T-helper 1 cell treated with Interleukin-12 subunit alpha and Interleukin-12 subunit beta and Interleukin-4 antibody, amounts not matched to agents 30 μg/mL and 1 μg/mL, for 36 hours (primary cell): ENCODE measurements at regions not wholly inside any gene's neighbourhood (a gene's known extent, or its start where the extent isn't known, plus 50 kb on each side); places are given as distances from the start of the nearest gene placed in this dataset.
"Not testable (repeated sequence)": the region's sequence is repeated elsewhere in the genome, so short reads cannot be mapped to it uniquely, and the experiment has no call there.

Source experiments
- H3K27ac Mint-ChIP-seq: one replicate; pipeline ENCODE4 v1.8.0; 2021; ENCODE audit warnings: mild to moderate bottlenecking, mixed read lengths
- H3K27me3 Mint-ChIP-seq: one replicate; pipeline ENCODE4 v1.8.0; 2021; ENCODE audit warnings: low read depth, mixed read lengths
- H3K36me3 Mint-ChIP-seq: one replicate; pipeline ENCODE4 v1.8.0; 2021; ENCODE audit warnings: low read depth, mixed read lengths
- H3K4me1 Mint-ChIP-seq: one replicate; pipeline ENCODE4 v1.8.0; 2021; ENCODE audit warnings: low read depth, mixed read lengths
- H3K4me3 Mint-ChIP-seq: one replicate; pipeline ENCODE4 v1.8.0; 2021; ENCODE audit warnings: mild to moderate bottlenecking, moderate library complexity, mixed read lengths
- H3K9me3 Mint-ChIP-seq: one replicate; pipeline ENCODE4 v1.8.0; 2021; ENCODE audit warnings: mixed read lengths

- Mint-ChIP-seq H3K36me3 (no peaks in the 10 kb centered on the region), H3K27ac (no peak overlapping the region), H3K27me3 (peaks cover 8% of the 10 kb centered on the region), H3K9me3 (no peaks in the 10 kb centered on the region), H3K4me1 (no peaks in the 10 kb centered on the region), H3K4me3 (no peak overlapping the region)
Measured at GRCh38 chr1:29628190-29628589, 391.9 kb downstream of the PTPRU start.

GRCh38 chr1:29626726-29627125 lies 390.4 kb downstream of the PTPRU start:
- Mint-ChIP-seq H3K4me3 (no peak overlapping the region), H3K27me3 (peaks cover 14% of the 10 kb centered on the region), H3K9me3 (no peaks in the 10 kb centered on the region), H3K36me3 (no peaks in the 10 kb centered on the region), H3K4me1 (no peaks in the 10 kb centered on the region), H3K27ac (no peak overlapping the region)

GRCh38 chr1:29626066-29626465 lies 389.7 kb downstream of the PTPRU start:
- Mint-ChIP-seq H3K27ac (no peak overlapping the region), H3K36me3 (no peaks in the 10 kb centered on the region), H3K9me3 (no peaks in the 10 kb centered on the region), H3K27me3 (peaks cover 10% of the 10 kb centered on the region), H3K4me1 (no peaks in the 10 kb centered on the region), H3K4me3 (no peak overlapping the region)

GRCh38 chr1:29625084-29625420 lies 388.7 kb downstream of the PTPRU start:
- Mint-ChIP-seq H3K4me3 (no peak overlapping the region), H3K4me1 (no peaks in the 10 kb centered on the region), H3K36me3 (no peaks in the 10 kb centered on the region), H3K27ac (no peak overlapping the region), H3K9me3 (no peaks in the 10 kb centered on the region), H3K27me3 (peaks cover 10% of the 10 kb centered on the region)

GRCh38 chr1:29624320-29625083 lies 388.2 kb downstream of the PTPRU start:
- H3K4me3 Mint-ChIP-seq: no peak overlapping the region

GRCh38 chr1:29623501-29623900 lies 387.2 kb downstream of the PTPRU start:
- H3K9me3 Mint-ChIP-seq: no peaks in the 10 kb centered on the region
- peaks cover 7% of the 10 kb centered on the region for H3K27me3 Mint-ChIP-seq

More at GRCh38 chr1:29624320-29625083, 388.2 kb downstream of the PTPRU start:
- Mint-ChIP-seq H3K36me3 (no peaks in the 10 kb centered on the region), H3K27me3 (peaks cover 10% of the 10 kb centered on the region), H3K4me1 (no peaks in the 10 kb centered on the region), H3K9me3 (no peaks in the 10 kb centered on the region), H3K27ac (no peak overlapping the region)

GRCh38 chr1:29621826-29622435 lies 385.6 kb downstream of the PTPRU start:
- peaks cover 6% of the 10 kb centered on the region for H3K27me3 Mint-ChIP-seq

More at GRCh38 chr1:29623501-29623900, 387.2 kb downstream of the PTPRU start:
- no peaks in the 10 kb centered on the region for H3K36me3 Mint-ChIP-seq
- H3K4me3 Mint-ChIP-seq: no peak overlapping the region
- no peaks in the 10 kb centered on the region for H3K4me1 Mint-ChIP-seq
- no peak overlapping the region for H3K27ac Mint-ChIP-seq

GRCh38 chr1:29620631-29621030 lies 384.3 kb downstream of the PTPRU start:
- no peak overlapping the region for H3K27ac Mint-ChIP-seq
- H3K4me3 Mint-ChIP-seq: no peak overlapping the region
- H3K9me3 Mint-ChIP-seq: no peaks in the 10 kb centered on the region
- no peaks in the 10 kb centered on the region for H3K36me3 Mint-ChIP-seq
- peaks cover 15% of the 10 kb centered on the region for H3K27me3 Mint-ChIP-seq
- H3K4me1 Mint-ChIP-seq: no peaks in the 10 kb centered on the region

More at GRCh38 chr1:29621826-29622435, 385.6 kb downstream of the PTPRU start:
- H3K9me3 Mint-ChIP-seq: no peaks in the 10 kb centered on the region
- H3K36me3 Mint-ChIP-seq: no peaks in the 10 kb centered on the region
- no peaks in the 10 kb centered on the region for H3K4me1 Mint-ChIP-seq
- H3K27ac Mint-ChIP-seq: no peak overlapping the region
- no peak overlapping the region for H3K4me3 Mint-ChIP-seq

GRCh38 chr1:29607236-29607635 lies 370.9 kb downstream of the PTPRU start:
- no peak overlapping the region for H3K27ac Mint-ChIP-seq
- H3K4me1 Mint-ChIP-seq: no peaks in the 10 kb centered on the region
- H3K36me3 Mint-ChIP-seq: peaks cover 3% of the 10 kb centered on the region
- peaks cover 19% of the 10 kb centered on the region for H3K27me3 Mint-ChIP-seq
- H3K4me3 Mint-ChIP-seq: no peak overlapping the region
- peaks cover 7% of the 10 kb centered on the region for H3K9me3 Mint-ChIP-seq

- not testable (repeated sequence) for H3K9me3 Mint-ChIP-seq, H3K4me3 Mint-ChIP-seq, H3K36me3 Mint-ChIP-seq, H3K27ac Mint-ChIP-seq, H3K4me1 Mint-ChIP-seq
- peaks cover 19% of the 10 kb centered on the region for H3K27me3 Mint-ChIP-seq
Measured at GRCh38 chr1:29604796-29605195, 368.5 kb downstream of the PTPRU start.

- H3K4me1 Mint-ChIP-seq: no peaks in the 10 kb centered on the region
- H3K4me3 Mint-ChIP-seq: no peak overlapping the region
- peaks cover 19% of the 10 kb centered on the region for H3K27me3 Mint-ChIP-seq
- no peak overlapping the region for H3K27ac Mint-ChIP-seq
- peaks cover 7% of the 10 kb centered on the region for H3K9me3 Mint-ChIP-seq
- peaks cover 3% of the 10 kb centered on the region for H3K36me3 Mint-ChIP-seq
Measured at GRCh38 chr1:29603622-29604021, 367.3 kb downstream of the PTPRU start.

GRCh38 chr1:29602203-29602602 lies 365.9 kb downstream of the PTPRU start:
- peaks cover 14% of the 10 kb centered on the region for H3K27me3 Mint-ChIP-seq
- H3K9me3 Mint-ChIP-seq: no peaks in the 10 kb centered on the region
- no peak overlapping the region for H3K27ac Mint-ChIP-seq
- no peaks in the 10 kb centered on the region for H3K4me1 Mint-ChIP-seq
- H3K36me3 Mint-ChIP-seq: no peaks in the 10 kb centered on the region
- no peak overlapping the region for H3K4me3 Mint-ChIP-seq

GRCh38 chr1:29601021-29601420 lies 364.7 kb downstream of the PTPRU start:
- Mint-ChIP-seq H3K27ac (no peak overlapping the region), H3K4me3 (no peak overlapping the region), H3K9me3 (no peaks in the 10 kb centered on the region), H3K4me1 (no peaks in the 10 kb centered on the region), H3K27me3 (peaks cover 14% of the 10 kb centered on the region), H3K36me3 (no peaks in the 10 kb centered on the region)

- no peaks in the 10 kb centered on the region for H3K9me3 Mint-ChIP-seq
- no peaks in the 10 kb centered on the region for H3K4me1 Mint-ChIP-seq
- H3K4me3 Mint-ChIP-seq: no peak overlapping the region
- H3K27ac Mint-ChIP-seq: no peak overlapping the region
- H3K27me3 Mint-ChIP-seq: peaks cover 10% of the 10 kb centered on the region
- no peaks in the 10 kb centered on the region for H3K36me3 Mint-ChIP-seq
Measured at GRCh38 chr1:29599826-29600225, 363.5 kb downstream of the PTPRU start.

- H3K27me3 Mint-ChIP-seq: peaks cover 8% of the 10 kb centered on the region
- no peak overlapping the region for H3K27ac Mint-ChIP-seq
- no peaks in the 10 kb centered on the region for H3K4me1 Mint-ChIP-seq
- H3K36me3 Mint-ChIP-seq: no peaks in the 10 kb centered on the region
- no peak overlapping the region for H3K4me3 Mint-ChIP-seq
- H3K9me3 Mint-ChIP-seq: no peaks in the 10 kb centered on the region
Measured at GRCh38 chr1:29599071-29599470, 362.7 kb downstream of the PTPRU start.
